H1 (cell line): ENCODE measurements at regions not wholly inside any gene's neighbourhood (a gene's known extent, or its start where the extent isn't known, plus 50 kb on each side); places are given as distances from the start of the nearest gene placed in this dataset.

Experiments used
- CREB1 ChIP-seq: IDR thresholded peaks from 2 replicates; pipeline ENCODE4 v1.6.1; 2012; ENCODE audit warnings: inconsistent platforms
- CTCF ChIP-seq, 3 experiments: IDR thresholded peaks; 1 replicate in 2 of 3; 2 replicates in 1 of 3; pipeline versions ENCODE4 v1.5.1 to v1.6.1; 2011; ENCODE audit warnings: low read length in 3 of 3, mild to moderate bottlenecking in 3 of 3, inconsistent platforms in 2 of 3, low read depth in 1 of 3, moderate library complexity in 1 of 3; ENCODE audit not compliant: insufficient read depth in 1 of 3; ENCODE audit errors: control extremely low read depth in 1 of 3
- E2F6 ChIP-seq: IDR thresholded peaks from 2 replicates; pipeline ENCODE4 v1.6.1; 2012; ENCODE audit warnings: inconsistent platforms
- JUND ChIP-seq: IDR thresholded peaks from 2 replicates; pipeline ENCODE4 v1.6.1; 2011; ENCODE audit warnings: mild to moderate bottlenecking, improper control_type of control experiment, low read length
- NRF1 ChIP-seq: IDR thresholded peaks from 2 replicates; pipeline ENCODE4 v1.6.1; 2011; ENCODE audit warnings: mild to moderate bottlenecking, low read depth, low read length, improper control_type of control experiment
- POLR2A ChIP-seq, 2 experiments: IDR thresholded peaks; 1 replicate in 1 of 2; 2 replicates in 1 of 2; pipeline ENCODE4 v1.6.1; 2011; ENCODE audit warnings: low read depth in 2 of 2, low read length in 2 of 2, mild to moderate bottlenecking in 2 of 2; ENCODE audit errors: control extremely low read depth in 1 of 2
- RNF2 ChIP-seq: fragments of 200-900, 300-1000 bp; sonication (generic); IDR thresholded peaks from 2 replicates; pipeline ENCODE4 v1.7.1; 2016; ENCODE audit warnings: borderline replicate concordance, low read depth, mild to moderate bottlenecking, antibody characterized with exemption, low read length; ENCODE audit not compliant: poor library complexity, severe bottlenecking; ENCODE audit errors: missing control alignments
- SRF ChIP-seq: IDR thresholded peaks from 2 replicates; pipeline ENCODE4 v1.6.1; 2011; ENCODE audit warnings: mild to moderate bottlenecking, low read depth, low read length, moderate library complexity
- TEAD4 ChIP-seq: IDR thresholded peaks from 2 replicates; pipeline ENCODE4 v1.6.1; 2012; ENCODE audit warnings: low read depth, low read length, inconsistent platforms, mixed read lengths

GRCh38 chr20:7693761-7694160 is 246.5 kb downstream of the HAO1 start:
- TF ChIP-seq CTCF (IDR thresholded peaks at IDR 0.05; ENCODE audit: control extremely low read depth in 1 of 3, insufficient read depth in 1 of 3, low read depth in 1 of 3, low read length in 3 of 3) (no peak), E2F6 (no peak), POLR2A (IDR thresholded peaks at IDR 0.05; ENCODE audit: control extremely low read depth in 1 of 2, low read depth in 2 of 2, low read length in 2 of 2) (no peak), CREB1 (no peak), NRF1 (no peak), JUND (no peak), TEAD4 (no peak), SRF (no peak), RNF2 (no peak)
